HepG2 (cell line): ENCODE measurements at regions not wholly inside any gene's neighbourhood (a gene's known extent, or its start where the extent isn't known, plus 50 kb on each side); places are given as distances from the start of the nearest gene placed in this dataset.

Source experiments
- ATAC-seq: fragments of 200-7000 bp; cut with Tn5 transposase; 3 replicates; pipeline ENCODE4 v1.9.1; 2020; ENCODE audit warnings: mild to moderate bottlenecking, moderate library complexity
- BruUV-seq: library from RNA; stranded (reverse); fragments of 400-500 nt; replicated peaks from 2 replicates; lab custom pipeline; 2021; lab: Mats Ljungman, UMichigan
- CTCF ChIA-PET: fragments of 300-600 bp; formaldehyde crosslinking; extraction: SDS; loops from one replicate; lab custom pipeline; 2021; ENCODE audit warnings: low total read pairs, inconsistent platforms, low intra/inter-chr PET ratio; lab: Yijun Ruan, JAX
- POLR2A ChIA-PET: fragments of 350-600 bp; sonication (Branson Sonifier 250); formaldehyde crosslinking; loops from one replicate; lab custom pipeline; 2020; ENCODE audit warnings: antibody characterized with exemption, inconsistent platforms; lab: Yijun Ruan, JAX
- DNase-seq: peaks from one replicate; pipeline ENCODE4 v3.0.0-alpha.2; 2015; ENCODE audit warnings: low spot score
- FAIRE-seq: peaks from 3 replicates; lab custom pipeline; 2011; peaks lifted over from hg19 to GRCh38; lab: Jason Lieb, UNC
- H2AFZ ChIP-seq: one replicate; pipeline ENCODE4 v1.6.1; 2011; ENCODE audit warnings: low read length, inconsistent platforms
- H3K27ac ChIP-seq: fragments of 300-600 bp; 3 replicates; pipeline ENCODE4 v1.8.0; 2011; ENCODE audit warnings: mixed run types, mild to moderate bottlenecking, mixed read lengths, low read length, inconsistent platforms; ENCODE audit not compliant: insufficient read depth; ENCODE audit errors: extremely low read length
- H3K27me3 ChIP-seq, 2 experiments: fragments of 200-600 bp in 1 of 2; 2 replicates in 1 of 2; 3 replicates in 1 of 2; pipeline versions ENCODE4 v1.6.0 to v1.8.0; 2011; ENCODE audit warnings: low read length in 2 of 2, mild to moderate bottlenecking in 2 of 2, moderate library complexity in 2 of 2, inconsistent platforms in 1 of 2; ENCODE audit not compliant: insufficient read depth in 2 of 2, control insufficient read depth in 1 of 2
- H3K36me3 ChIP-seq, 2 experiments: fragments of 200-600 bp in 1 of 2; replicated peaks in 1 of 2; 2 replicates in 1 of 2; 3 replicates in 1 of 2; pipeline versions ENCODE4 v1.5.1 to v1.8.0; 2011; ENCODE audit warnings: low read length in 2 of 2, inconsistent platforms in 1 of 2; ENCODE audit not compliant: insufficient read depth in 2 of 2, control insufficient read depth in 1 of 2
- H3K4me1 ChIP-seq: 2 replicates; pipeline ENCODE4 v1.5.1; 2012; ENCODE audit warnings: low read length, inconsistent platforms; ENCODE audit not compliant: insufficient read depth
- H3K4me2 ChIP-seq: 2 replicates; pipeline ENCODE4 v1.6.0; 2011; ENCODE audit warnings: low read depth, low read length, inconsistent platforms
- H3K4me3 ChIP-seq, 3 experiments: fragments of 200-600 bp in 1 of 3; sonication (generic), shearing (Covaris generic) in 1 of 3; replicated peaks in 1 of 3; 2 replicates each; pipeline ENCODE4 v1.5.1; 2011 to 2016; ENCODE audit warnings: low read length in 3 of 3, inconsistent platforms in 2 of 3, low read depth in 2 of 3, mild to moderate bottlenecking in 2 of 3, control low read depth in 1 of 3, mixed read lengths in 1 of 3; ENCODE audit not compliant: insufficient read depth in 1 of 3
- H3K79me2 ChIP-seq: one replicate; pipeline ENCODE4 v1.6.1; 2011; ENCODE audit warnings: low read length, inconsistent platforms; ENCODE audit not compliant: insufficient read depth
- H3K9ac ChIP-seq: 2 replicates; pipeline ENCODE4 v1.6.0; 2011; ENCODE audit warnings: mild to moderate bottlenecking, low read depth, low read length, inconsistent platforms; ENCODE audit not compliant: insufficient read depth
- H3K9me3 ChIP-seq: 2 replicates; pipeline ENCODE4 v1.5.1; 2012; ENCODE audit warnings: mild to moderate bottlenecking, low read length
- H4K20me1 ChIP-seq: 2 replicates; pipeline ENCODE4 v1.6.0; 2011; ENCODE audit warnings: inconsistent platforms, mild to moderate bottlenecking, low read length, moderate library complexity; ENCODE audit not compliant: insufficient read depth
- FIP1L1 ChIP-seq: fragments of 200-400 bp; formaldehyde crosslinking; IDR thresholded peaks from 2 replicates; pipeline ENCODE4 v1.6.1; 2018; ENCODE audit warnings: low read depth, mild to moderate bottlenecking, low read length, moderate library complexity, borderline replicate concordance; ENCODE audit not compliant: insufficient read depth
- HNF4A ChIP-seq: sonication (generic); formaldehyde crosslinking; IDR thresholded peaks from 2 replicates; pipeline ENCODE4 v1.4.0; 2020; ENCODE audit warnings: missing genetic modification reagents
- HOXA5 ChIP-seq: sonication (generic); formaldehyde crosslinking; IDR thresholded peaks from 2 replicates; pipeline ENCODE4 v1.4.0; 2020; ENCODE audit warnings: missing genetic modification reagents
- MAFF ChIP-seq: IDR thresholded peaks from 2 replicates; pipeline ENCODE4 v1.6.1; 2011; ENCODE audit warnings: low read depth, low read length, improper control_type of control experiment
- RBAK ChIP-seq: sonication (generic); formaldehyde crosslinking; IDR thresholded peaks from 2 replicates; pipeline ENCODE4 v1.5.1; 2020; ENCODE audit warnings: mild to moderate bottlenecking, missing genetic modification reagents
- RERE ChIP-seq: IDR thresholded peaks from 2 replicates; pipeline ENCODE4 v1.6.1; 2016; ENCODE audit warnings: low read depth, missing genetic modification reagents, missing compliant biosample characterization
- ZBTB37 ChIP-seq: sonication (generic); formaldehyde crosslinking; IDR thresholded peaks from 2 replicates; pipeline ENCODE4 v1.4.0; 2020; ENCODE audit warnings: mild to moderate bottlenecking, missing genetic modification reagents
- ZMYM3 ChIP-seq: sonication (generic); formaldehyde crosslinking; IDR thresholded peaks from 2 replicates; pipeline ENCODE4 v1.5.1; 2020; ENCODE audit warnings: mild to moderate bottlenecking, missing genetic modification reagents
- ZNF12 ChIP-seq: sonication (generic); formaldehyde crosslinking; IDR thresholded peaks from 2 replicates; pipeline ENCODE4 v1.5.0; 2020; ENCODE audit warnings: missing genetic modification reagents
- ZNF629 ChIP-seq: sonication (generic); formaldehyde crosslinking; conservative IDR thresholded peaks from 2 replicates; pipeline ENCODE4 v1.5.0; 2020; ENCODE audit warnings: missing genetic modification reagents
- ZNF782 ChIP-seq: sonication (generic); formaldehyde crosslinking; IDR thresholded peaks from 2 replicates; pipeline ENCODE4 v1.4.0; 2020; ENCODE audit warnings: missing genetic modification reagents, mild to moderate bottlenecking, borderline replicate concordance
- WGBS: methylation state at CpG from one replicate; pipeline ENCODE4 v1.1.6; 2017; ENCODE audit warnings: low lambda C conversion rate; 5-methylcytosine and 5-hydroxymethylcytosine counted together
- in situ Hi-C: cut with HindIII; loops from 2 replicates; pipeline ENCODE4 v1.10.0; 2017; ENCODE audit warnings: low pct_unique_long_range_greater_than_20kb; ENCODE audit not compliant: extremely low pct_ligation_motif_present
- intact Hi-C: fragments of 100-400 bp; cut with micrococcal nuclease; formaldehyde crosslinking; loops from one replicate; pipeline ENCODE4 v1.10.0; 2022; ENCODE audit not compliant: unreplicated experiment

GRCh38 chr3:72554689-72555088 lies 293.6 kb downstream of the SHQ1 start:
- Histone ChIP-seq H3K4me2 (no peak overlapping the region), H3K9ac (no peak overlapping the region), H3K36me3 (no peaks in the 10 kb centered on the region), H3K27ac (no peak overlapping the region), H3K27me3 (no peaks in the 10 kb centered on the region), H3K9me3 (no peaks in the 10 kb centered on the region), H3K4me1 (peaks cover 12% of the 10 kb centered on the region), H4K20me1 (no peaks in the 10 kb centered on the region), H3K4me3 (no peak overlapping the region), H2AFZ (no peak overlapping the region), H3K79me2 (no peaks in the 10 kb centered on the region)
- intact Hi-C loops (no loop called here), in situ Hi-C loops (no loop called here)
- DNase-seq (no peak), FAIRE-seq (no peak), ATAC-seq (no peak)
- 54% methylated on average over 4 of the region's 4 CpGs for WGBS
- CTCF ChIA-PET: no interaction called here
- POLR2A ChIA-PET: no interaction called here
- BruUV-seq: no TSS peak
- TF ChIP-seq ZNF12 (CRISPR knock-in tag) (no peak), ZNF629 (CRISPR knock-in tag) (peak; percentile 88), ZBTB37 (CRISPR knock-in tag) (no peak), ZMYM3 (CRISPR knock-in tag) (peak; percentile 57), HOXA5 (CRISPR knock-in tag) (no peak), HNF4A (no peak)

- TF ChIP-seq FIP1L1: no peak
- TF ChIP-seq RERE (CRISPR knock-in tag): no peak
- TF ChIP-seq ZNF782 (CRISPR knock-in tag): no peak
- TF ChIP-seq ZNF12 (CRISPR knock-in tag): peak; percentile 91
- no peak for TF ChIP-seq MAFF
- peak; percentile 82; the same call in 1 of the 2 replicates for TF ChIP-seq RBAK
- in situ Hi-C loops (no loop called here), intact Hi-C loops (no loop called here)
- no peaks in the 10 kb centered on the region for H3K27me3 ChIP-seq
- FAIRE-seq (no peak), ATAC-seq (no peak), DNase-seq (no peak)
- H3K27ac ChIP-seq: no peak overlapping the region
- no peak overlapping the region for H3K4me2 ChIP-seq
- WGBS: 0% methylated on average over 2 of the region's 4 CpGs
- no peaks in the 10 kb centered on the region for H3K36me3 ChIP-seq
- peaks cover 23% of the 10 kb centered on the region for H3K4me1 ChIP-seq
- no peak overlapping the region for H3K4me3 ChIP-seq
- POLR2A ChIA-PET: no interaction called here
- H2AFZ ChIP-seq: no peak overlapping the region
- H4K20me1 ChIP-seq: no peaks in the 10 kb centered on the region
- CTCF ChIA-PET: no interaction called here
- no peak overlapping the region for H3K9ac ChIP-seq
- no peaks in the 10 kb centered on the region for H3K79me2 ChIP-seq
- no TSS peak for BruUV-seq
- no peaks in the 10 kb centered on the region for H3K9me3 ChIP-seq
These were observed 294.9 kb downstream of the SHQ1 start for GRCh38 chr3:72553298-72553697.
